ENCODE measurements at regions not wholly inside any gene's neighbourhood (a gene's known extent, or its start where the extent isn't known, plus 50 kb on each side); places are given as distances from the start of the nearest gene placed in this dataset.
"Not testable (repeated sequence)": the region's sequence is repeated elsewhere in the genome, so short reads cannot be mapped to it uniquely, and the experiment has no call there.

- DNase-seq (ENCODE audit: low spot score) = no peak
Observed at GRCh38 chr11:37171451-37171850, 573.4 kb upstream of the RAG2 start.

- no peak for DNase-seq (ENCODE audit: low spot score)
Observed at GRCh38 chr11:37170311-37170710, 572.3 kb upstream of the RAG2 start.

GRCh38 chr11:37145434-37145833 lies 547.4 kb upstream of the RAG2 start:
- DNase-seq (ENCODE audit: low spot score) = not testable (repeated sequence)

DNA sequence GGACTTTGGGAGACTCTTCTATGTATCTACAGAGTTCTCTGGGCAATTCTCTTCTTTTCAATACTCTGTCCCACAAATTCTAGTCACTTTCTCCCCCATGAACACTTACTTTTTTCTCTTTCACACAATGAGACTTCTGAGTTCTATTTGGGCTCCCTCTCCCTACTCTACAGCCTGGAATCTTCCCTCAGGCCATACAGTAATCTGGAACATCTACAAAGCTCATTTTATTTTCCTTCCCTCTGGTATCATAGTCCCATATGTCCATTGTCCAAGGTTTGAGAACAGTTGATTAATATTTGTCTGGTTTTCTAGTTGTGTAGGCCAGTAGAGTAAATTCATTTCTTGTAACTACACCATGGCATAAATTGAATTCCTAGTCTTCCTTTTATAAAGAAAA lies 544.6 kb upstream of the RAG2 start:
- no peak for DNase-seq (ENCODE audit: low spot score)

GRCh38 chr11:37141707-37142106 lies 543.7 kb upstream of the RAG2 start:
- no peak for DNase-seq (ENCODE audit: low spot score)

GRCh38 chr11:37135606-37136005 lies 537.6 kb upstream of the RAG2 start:
- not testable (repeated sequence) for DNase-seq (ENCODE audit: low spot score)

DNA sequence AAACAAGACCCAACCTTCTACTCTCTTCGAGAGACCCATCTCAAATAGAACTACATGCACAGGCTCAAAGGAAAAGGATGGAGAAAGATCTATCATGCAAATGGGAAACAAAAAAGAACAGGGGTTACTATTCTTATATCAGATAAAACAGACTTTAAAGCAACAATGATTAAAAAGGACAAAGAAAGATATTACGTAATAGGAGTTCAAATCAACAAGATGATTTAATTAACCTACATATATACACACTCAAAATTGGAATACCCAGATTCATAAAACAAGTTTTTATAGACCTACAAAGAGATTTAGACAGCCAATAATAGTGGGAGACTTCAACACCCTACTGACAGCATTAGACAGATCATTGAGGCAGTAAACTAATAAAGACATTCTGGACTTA lies 536.6 kb upstream of the RAG2 start:
- no peak for DNase-seq (ENCODE audit: low spot score)

- no peak for DNase-seq (ENCODE audit: low spot score)
Observed at GRCh38 chr11:37124384-37124783, 526.3 kb upstream of the RAG2 start.

DNA sequence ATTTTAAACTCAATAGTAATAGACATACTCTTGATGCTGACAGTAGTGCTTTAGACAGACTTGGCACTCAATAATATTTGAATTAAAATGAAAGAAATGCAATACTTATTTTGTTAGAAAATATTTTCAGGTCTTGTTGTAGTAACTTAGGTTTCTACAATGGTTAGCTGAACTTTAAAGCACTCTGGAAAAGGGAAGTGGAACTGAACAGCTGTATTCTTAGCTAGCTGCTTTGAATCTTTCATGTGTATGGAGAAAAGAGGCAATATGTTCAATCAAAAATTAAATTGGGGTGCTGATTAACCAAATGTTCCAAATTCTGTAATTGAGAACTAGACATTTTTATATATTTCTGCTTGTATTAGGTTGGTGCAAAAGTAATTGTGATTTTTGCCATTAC lies 517.9 kb upstream of the RAG2 start:
- no peak for DNase-seq (ENCODE audit: low spot score)

DNA sequence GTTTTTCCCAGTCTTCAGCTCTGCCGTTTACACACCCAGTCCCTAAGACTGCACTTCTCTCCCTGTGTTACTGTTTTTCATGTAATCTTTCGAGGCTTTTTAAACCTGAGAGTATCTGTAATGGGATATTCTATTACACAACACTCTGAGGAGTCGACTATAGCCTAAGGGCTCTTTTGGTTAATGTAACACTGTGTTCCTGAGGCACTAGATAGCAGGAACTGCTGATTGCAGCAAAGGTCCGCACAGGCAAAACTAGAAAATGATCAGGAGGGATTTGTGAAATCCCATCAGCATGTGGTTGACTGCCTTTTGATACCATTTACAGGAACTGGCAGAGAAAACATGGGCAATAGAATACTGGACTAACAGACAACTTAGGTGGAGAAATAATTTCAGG lies 512.3 kb upstream of the RAG2 start:
- no peak for DNase-seq (ENCODE audit: low spot score)

DNA sequence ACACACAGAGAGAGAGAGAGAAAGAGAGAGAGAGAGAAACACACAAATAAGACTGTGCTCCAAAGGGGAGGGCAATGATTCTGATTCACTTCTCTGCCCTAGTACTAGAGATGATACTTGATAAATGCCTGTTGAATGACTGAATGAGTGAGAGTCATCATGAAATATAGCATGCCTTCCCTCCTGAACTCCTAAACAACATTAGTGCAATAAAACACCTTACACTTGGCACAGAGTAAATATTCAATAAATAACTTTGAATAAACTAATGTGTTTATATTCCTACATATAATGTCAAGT lies 511.2 kb upstream of the RAG2 start:
- no peak for DNase-seq (ENCODE audit: low spot score)

- DNase-seq (ENCODE audit: low spot score) = no peak
Observed at GRCh38 chr11:37108436-37109285, 510.6 kb upstream of the RAG2 start.

- no peak for DNase-seq (ENCODE audit: low spot score)
Observed at GRCh38 chr11:37107831-37108230, 509.8 kb upstream of the RAG2 start.

- no peak for DNase-seq (ENCODE audit: low spot score)
Observed at GRCh38 chr11:37107415-37107814, 509.4 kb upstream of the RAG2 start.

DNA sequence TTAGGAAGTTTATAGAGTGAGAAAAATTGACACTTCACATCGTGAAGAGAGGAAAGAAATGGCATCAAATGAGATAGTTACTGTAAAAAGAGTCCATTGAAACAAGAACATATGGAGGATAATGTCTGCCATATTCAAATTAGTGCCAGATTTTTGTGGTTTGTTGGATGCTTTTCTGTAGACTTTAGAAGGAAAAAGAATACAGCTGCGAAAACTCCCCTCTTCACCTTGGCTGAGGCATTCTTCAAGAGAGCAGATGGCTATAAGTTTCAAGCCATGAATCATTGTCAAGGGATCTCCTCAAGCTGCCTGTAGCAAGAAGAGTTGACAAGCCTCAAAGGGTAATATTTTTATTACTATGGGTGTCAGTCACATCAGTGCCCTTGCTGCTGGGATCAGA lies 507.4 kb upstream of the RAG2 start:
- DNase-seq (ENCODE audit: low spot score) = no peak

DNA sequence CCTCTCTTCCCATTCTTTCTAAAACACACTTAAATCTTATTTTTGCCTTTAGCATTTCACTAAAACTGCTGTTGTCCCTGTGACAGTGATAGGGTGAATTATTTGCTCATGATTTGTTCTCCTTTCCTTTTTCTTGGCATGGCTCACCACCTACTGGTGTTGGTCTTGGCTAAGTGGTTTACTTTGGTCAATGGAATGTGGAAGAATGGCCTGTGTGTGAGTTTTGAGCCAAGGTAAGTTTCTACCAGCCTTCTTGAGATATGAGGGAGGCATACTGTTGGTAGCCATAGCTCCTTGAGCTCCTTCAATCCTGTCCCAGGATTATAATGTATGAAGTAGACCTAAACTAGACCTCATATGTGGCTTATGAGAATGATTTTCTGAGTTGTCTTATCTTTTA lies 506.3 kb upstream of the RAG2 start:
- no peak for DNase-seq (ENCODE audit: low spot score)

DNA sequence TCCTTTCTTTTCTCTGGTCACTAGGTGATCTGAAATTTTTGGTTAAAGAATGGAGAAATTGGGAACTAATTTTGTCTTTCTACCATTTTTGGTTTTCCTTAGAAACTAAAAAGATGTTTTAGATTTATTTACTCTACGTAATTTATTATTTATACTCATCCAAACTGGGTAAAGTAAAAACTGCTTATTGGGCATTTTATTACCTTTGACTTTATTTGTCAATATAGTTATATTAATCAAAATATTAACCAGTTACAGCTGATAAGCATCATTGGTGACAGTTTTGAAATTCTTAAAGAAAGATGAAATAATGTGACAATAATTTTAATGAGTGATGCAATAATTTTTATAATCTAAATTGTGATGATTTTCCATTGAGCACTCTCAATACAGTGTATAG lies 502.0 kb upstream of the RAG2 start:
- no peak for DNase-seq (ENCODE audit: low spot score)

- DNase-seq (ENCODE audit: low spot score) = no peak
Observed at GRCh38 chr11:37092487-37092886, 494.5 kb upstream of the RAG2 start.

DNA sequence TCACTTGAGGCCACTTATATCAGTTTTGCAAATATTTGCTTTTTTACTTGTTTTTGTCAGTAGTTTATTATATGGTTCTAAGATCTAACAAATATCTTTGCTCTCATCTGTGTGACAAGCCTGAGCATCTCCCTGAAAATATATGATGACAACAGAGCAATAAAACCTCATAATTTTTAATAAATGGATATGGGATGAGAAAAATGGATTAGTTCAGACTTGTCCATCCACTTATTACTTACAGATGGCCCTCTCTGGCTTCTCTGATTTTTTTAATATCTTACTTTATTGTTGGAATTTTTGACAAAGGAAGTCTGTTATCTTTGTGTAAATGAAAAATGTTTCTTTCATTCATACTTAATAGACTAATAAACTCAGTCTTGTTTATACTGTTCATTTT lies 491.4 kb upstream of the RAG2 start:
- DNase-seq (ENCODE audit: low spot score) = no peak

GRCh38 chr11:37088573-37088910 lies 490.5 kb upstream of the RAG2 start:
- no peak for DNase-seq (ENCODE audit: low spot score)

- no peak for DNase-seq (ENCODE audit: low spot score)
Observed at GRCh38 chr11:37087650-37088572, 489.9 kb upstream of the RAG2 start.

DNA sequence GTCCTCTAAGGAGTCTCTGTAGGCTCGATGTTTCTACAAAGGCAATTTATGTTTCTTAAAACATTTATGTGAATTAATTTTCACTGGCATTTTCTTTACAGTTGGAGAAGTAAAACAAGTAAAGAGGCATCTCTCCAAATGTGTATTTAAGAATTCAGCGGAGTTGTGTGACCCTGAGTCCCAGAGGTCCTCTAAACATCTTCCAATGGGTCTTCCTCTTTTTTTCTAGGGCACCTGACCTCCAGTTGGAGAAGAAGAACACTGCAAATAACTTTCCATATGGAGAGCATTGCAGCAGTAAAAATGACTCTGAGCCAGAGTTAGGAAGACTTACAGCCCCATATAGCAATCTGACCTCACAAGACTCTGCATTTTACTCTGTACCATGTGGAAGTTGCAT lies 480.5 kb upstream of the RAG2 start:
- no peak for DNase-seq (ENCODE audit: low spot score)

- no peak for DNase-seq (ENCODE audit: low spot score)
Observed at GRCh38 chr11:37076866-37077265, 478.8 kb upstream of the RAG2 start.
